Spinal cord (tissue), 10 donors: ENCODE measurements at regions not wholly inside any gene's neighbourhood (a gene's known extent, or its start where the extent isn't known, plus 50 kb on each side); places are given as distances from the start of the nearest gene placed in this dataset. TPM values are rescaled to one million over a fixed set of nuclear protein-coding genes. Genes with fewer than 3 reads are reported as not detected.
"Not testable (repeated sequence)": the region's sequence is repeated elsewhere in the genome, so short reads cannot be mapped to it uniquely, and the experiment has no call there.

Experiments used
- DNase-seq, 6 donors: peaks; one replicate each; pipeline versions ENCODE4 v3.0.0 to v3.0.0-alpha.2; 2013 to 2015; ENCODE audit warnings: low spot score in 6 of 6, low read depth in 4 of 6
- H3K27ac ChIP-seq: one replicate; pipeline ENCODE4 v1.5.1; 2013; ENCODE audit warnings: low read depth, low read length, control low read depth
- H3K27me3 ChIP-seq: one replicate; pipeline ENCODE4 v1.6.1; 2013; ENCODE audit warnings: low read length; ENCODE audit not compliant: control insufficient read depth, insufficient read depth
- H3K36me3 ChIP-seq: one replicate; pipeline ENCODE4 v1.6.1; 2013; ENCODE audit warnings: low read length; ENCODE audit not compliant: control insufficient read depth, insufficient read depth
- H3K4me1 ChIP-seq: one replicate; pipeline ENCODE4 v1.6.1; 2013; ENCODE audit warnings: low read length; ENCODE audit not compliant: control insufficient read depth, insufficient read depth
- H3K4me3 ChIP-seq: one replicate; pipeline ENCODE4 v1.5.1; 2013; ENCODE audit warnings: low read depth, low read length, control low read depth
- H3K9me3 ChIP-seq: one replicate; pipeline ENCODE4 v1.6.1; 2013; ENCODE audit warnings: low read length; ENCODE audit not compliant: control insufficient read depth, insufficient read depth
- WGBS: methylation state at CpG from one replicate; pipeline ENCODE4 v1.1.5; 2013; ENCODE audit warnings: missing lambda C conversion rate; ENCODE audit not compliant: insufficient coverage; 5-methylcytosine and 5-hydroxymethylcytosine counted together
- small RNA-seq: library from RNA; depleted of rRNA; stranded (forward); fragments of <200 nt; gene quantifications from one replicate; pipeline ENCODE3, GENCODE V24; 2014; ENCODE audit warnings: low replicate concordance
- donor health status: healthy.

DNA sequence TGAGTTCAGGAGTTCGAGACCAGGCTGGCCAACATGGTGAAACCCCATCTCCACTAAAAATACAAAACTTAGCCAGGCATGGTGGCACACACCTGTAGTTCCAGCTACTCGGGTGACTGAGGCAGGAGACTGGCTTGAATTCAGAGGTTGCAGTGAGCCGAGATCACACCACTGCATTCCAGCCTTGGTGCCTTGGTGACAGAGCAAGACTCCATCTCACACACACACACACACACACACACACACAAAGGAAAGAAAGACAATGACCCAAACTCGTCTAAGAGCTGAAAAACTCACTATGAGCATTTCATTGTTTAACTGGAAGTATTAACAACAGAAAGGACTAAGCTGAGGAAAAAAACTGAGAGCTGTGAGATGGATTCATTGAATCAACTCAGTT lies 95.6 kb upstream of the ANKRD20A1 start:
- H3K9me3 ChIP-seq, DNase-seq, H3K4me3 ChIP-seq, H3K4me1 ChIP-seq, H3K27ac ChIP-seq, H3K27me3 ChIP-seq, H3K36me3 ChIP-seq: not testable (repeated sequence)
- WGBS = no CpG with 5 or more reads among the region's 4 CpGs

- no CpG with 5 or more reads among the region's 3 CpGs for WGBS
- not testable (repeated sequence) for DNase-seq, H3K4me1 ChIP-seq, H3K36me3 ChIP-seq, H3K4me3 ChIP-seq, H3K27me3 ChIP-seq, H3K9me3 ChIP-seq, H3K27ac ChIP-seq
These were observed 86.9 kb upstream of the ANKRD20A1 start for GRCh38 chr9:67771807-67772206.

DNA sequence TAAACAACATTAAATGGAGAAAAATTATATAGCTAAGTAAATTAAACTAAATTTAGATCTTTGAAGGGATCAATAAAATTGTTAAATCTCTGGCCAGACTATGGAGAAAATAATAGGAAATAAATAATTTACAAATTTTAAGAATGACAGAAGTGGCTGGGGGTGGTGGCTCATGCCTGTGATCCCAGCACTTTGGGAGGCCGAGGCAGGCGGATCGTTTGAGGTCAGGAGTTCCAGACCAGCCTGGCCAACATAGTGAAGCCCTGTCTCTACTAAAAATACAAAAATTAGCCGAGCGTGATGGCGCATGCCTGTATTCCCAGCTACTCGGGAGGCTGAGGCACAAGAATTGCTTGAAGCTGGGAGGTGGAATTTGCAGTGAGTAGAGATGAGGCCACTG lies 58.6 kb upstream of the ANKRD20A1 start:
- not testable (repeated sequence) for H3K27me3 ChIP-seq, H3K36me3 ChIP-seq, H3K4me3 ChIP-seq, H3K9me3 ChIP-seq, H3K27ac ChIP-seq, H3K4me1 ChIP-seq, DNase-seq
- no CpG with 5 or more reads among the region's 7 CpGs for WGBS

Small RNAs in the stretch of these regions (small RNA-seq; reads per million reads assigned to genes)
- gene AL627230.1 (not detected), gene AL627230.3 (not detected), gene AL627230.5 (not detected), gene AL627230.6 (not detected), gene AL627230.8 (not detected), gene FAM27B (not detected), gene RF00156 (not detected), gene RN7SL787P (not detected)
